Neural cell (in vitro differentiated cells): ENCODE measurements at regions not wholly inside any gene's neighbourhood (a gene's known extent, or its start where the extent isn't known, plus 50 kb on each side); places are given as distances from the start of the nearest gene placed in this dataset.

ENCODE experiments used
- H2AFZ ChIP-seq: fragments of 200-600, 300-800 bp; sonication (generic), shearing (Covaris generic); 2 replicates; pipeline ENCODE4 v1.6.0; 2014; ENCODE audit warnings: low read depth, mild to moderate bottlenecking, antibody characterized with exemption, low read length, moderate library complexity
- H3F3A ChIP-seq: fragments of 200-600 bp; shearing (Covaris generic); 2 replicates; pipeline ENCODE4 v1.6.1; 2016; ENCODE audit warnings: mild to moderate bottlenecking, moderate library complexity, mixed read lengths, antibody characterized with exemption, low read length; ENCODE audit not compliant: insufficient read depth, poor library complexity, severe bottlenecking
- H3K27ac ChIP-seq: fragments of 200-600, 300-800 bp; sonication (generic), shearing (Covaris generic); 2 replicates; pipeline ENCODE4 v1.5.1; 2014; ENCODE audit warnings: mild to moderate bottlenecking, low read length, moderate library complexity
- H3K27me3 ChIP-seq: fragments of 300-800, 200-600 bp; sonication (generic), shearing (Covaris generic); 2 replicates; pipeline ENCODE4 v1.6.0; 2014; ENCODE audit warnings: mild to moderate bottlenecking, low read depth, low read length, moderate library complexity; ENCODE audit not compliant: insufficient read depth
- H3K36me3 ChIP-seq: fragments of 300-800, 200-600 bp; sonication (generic), shearing (Covaris generic); 2 replicates; pipeline ENCODE4 v1.5.1; 2014; ENCODE audit warnings: mild to moderate bottlenecking, antibody characterized with exemption, low read length, moderate library complexity; ENCODE audit not compliant: insufficient read depth
- H3K4me2 ChIP-seq: fragments of 300-800, 200-600 bp; sonication (generic), shearing (Covaris generic); 2 replicates; pipeline ENCODE4 v1.6.0; 2014; ENCODE audit warnings: mild to moderate bottlenecking, low read length
- H3K4me3 ChIP-seq: fragments of 300-800, 200-600 bp; sonication (generic), shearing (Covaris generic); 2 replicates; pipeline ENCODE4 v1.5.1; 2014; ENCODE audit warnings: mild to moderate bottlenecking, low read length, moderate library complexity
- H3K79me2 ChIP-seq: fragments of 200-600 bp; shearing (Covaris generic); replicated peaks from 2 replicates; pipeline ENCODE4 v1.6.0; 2014; ENCODE audit warnings: mild to moderate bottlenecking, low read length, moderate library complexity; ENCODE audit not compliant: insufficient read depth
- H3K9ac ChIP-seq: fragments of 300-800, 200-600 bp; sonication (generic), shearing (Covaris generic); 2 replicates; pipeline ENCODE4 v1.6.1; 2016; ENCODE audit warnings: mild to moderate bottlenecking, low read length, mixed read lengths
- H3K9me2 ChIP-seq: fragments of 200-600 bp; shearing (Covaris generic); 2 replicates; pipeline ENCODE4 v1.6.1; 2016; ENCODE audit warnings: mild to moderate bottlenecking, low read length, mixed read lengths; ENCODE audit not compliant: insufficient read depth
- H3K9me3 ChIP-seq: fragments of 200-600, 300-800 bp; sonication (generic), shearing (Covaris generic); 2 replicates; pipeline ENCODE4 v1.6.1; 2016; ENCODE audit warnings: mild to moderate bottlenecking, mixed run types, low read length, moderate library complexity, mixed read lengths
- H4K20me1 ChIP-seq: fragments of 200-600 bp; shearing (Covaris generic); 2 replicates; pipeline ENCODE4 v1.6.1; 2016; ENCODE audit warnings: mild to moderate bottlenecking, mixed run types; ENCODE audit not compliant: insufficient read depth
- CTCF ChIP-seq: fragments of 450-650 bp; IDR thresholded peaks from 2 replicates; pipeline ENCODE4 v1.5.1; 2014; ENCODE audit warnings: antibody characterized with exemption, mild to moderate bottlenecking, moderate library complexity; ENCODE audit not compliant: poor library complexity, severe bottlenecking
- EP300 ChIP-seq: fragments of 450-650 bp; conservative IDR thresholded peaks from 2 replicates; pipeline ENCODE4 v1.6.1; 2014; ENCODE audit warnings: antibody characterized with exemption, mild to moderate bottlenecking, moderate library complexity; ENCODE audit not compliant: poor library complexity, severe bottlenecking
- MXI1 ChIP-seq: fragments of 450-650 bp; conservative IDR thresholded peaks from 2 replicates; pipeline ENCODE4 v1.6.1; 2014; ENCODE audit warnings: antibody characterized with exemption, mild to moderate bottlenecking; ENCODE audit not compliant: poor library complexity, severe bottlenecking
- REST ChIP-seq: IDR thresholded peaks from 2 replicates; pipeline ENCODE4 v1.6.1; 2012; ENCODE audit warnings: borderline replicate concordance
- SMC3 ChIP-seq: fragments of 450-650 bp; conservative IDR thresholded peaks from 2 replicates; pipeline ENCODE4 v1.6.1; 2014; ENCODE audit warnings: antibody characterized with exemption, mild to moderate bottlenecking, moderate library complexity; ENCODE audit not compliant: poor library complexity
- TAF1 ChIP-seq: IDR thresholded peaks from 2 replicates; pipeline ENCODE4 v1.6.1; 2012; ENCODE audit warnings: low read depth

- Histone ChIP-seq H3K27ac (no peak overlapping the region), H2AFZ (no peak overlapping the region), H3K4me3 (no peak overlapping the region), H3K9ac (no peak overlapping the region), H3K79me2 (no peaks in the 10 kb centered on the region), H3K9me2 (no peaks in the 10 kb centered on the region), H3K36me3 (no peaks in the 10 kb centered on the region), H3K4me2 (no peak overlapping the region), H3K9me3 (no peaks in the 10 kb centered on the region), H3F3A (no peaks in the 10 kb centered on the region), H3K27me3 (no peaks in the 10 kb centered on the region), H4K20me1 (no peaks in the 10 kb centered on the region)
- TF ChIP-seq REST, result no peak
- TF ChIP-seq MXI1, result no peak
- TF ChIP-seq SMC3, result no peak
These were observed 255.6 kb upstream of the ZNF32 start for GRCh38 chr10:43904301-43904700.

GRCh38 chr10:43903451-43903850 is 254.8 kb upstream of the ZNF32 start:
- Histone ChIP-seq H3K9me3 (no peaks in the 10 kb centered on the region), H3K27me3 (no peaks in the 10 kb centered on the region), H3F3A (no peaks in the 10 kb centered on the region), H3K9me2 (no peaks in the 10 kb centered on the region), H3K4me2 (no peak overlapping the region), H4K20me1 (no peaks in the 10 kb centered on the region), H3K4me3 (no peak overlapping the region), H3K9ac (no peak overlapping the region), H3K27ac (no peak overlapping the region), H3K79me2 (no peaks in the 10 kb centered on the region), H3K36me3 (no peaks in the 10 kb centered on the region), H2AFZ (no peak overlapping the region)
- TF ChIP-seq CTCF, result no peak
- no peak for TF ChIP-seq REST
- no peak for TF ChIP-seq EP300
- no peak for TF ChIP-seq SMC3
- no peak for TF ChIP-seq TAF1
- TF ChIP-seq MXI1, result no peak
